Body of pancreas (tissue), 4 donors: ENCODE measurements at regions not wholly inside any gene's neighbourhood (a gene's known extent, or its start where the extent isn't known, plus 50 kb on each side); places are given as distances from the start of the nearest gene placed in this dataset.

Source experiments
- ATAC-seq: fragments of 150-250 bp; one replicate; pipeline ENCODE4 v1.9.1; 2016
- DNase-seq, 4 donors: peaks; one replicate each; pipeline ENCODE4 v3.0.0-alpha.2; 2019
- H3K27ac ChIP-seq, 4 donors: fragments of 200-600 bp; sonication (generic); 1 replicate in 3 of 4; 2 replicates in 1 of 4; pipeline versions ENCODE4 v1.5.1 to v1.6.1; 2016 to 2019; ENCODE audit warnings: mild to moderate bottlenecking in 1 of 4, mixed read lengths in 1 of 4, moderate library complexity in 1 of 4
- H3K27me3 ChIP-seq, 2 donors: fragments of 200-600 bp; sonication (generic); one replicate each; pipeline ENCODE4 v1.6.0; 2016; ENCODE audit warnings: mild to moderate bottlenecking in 1 of 2
- H3K36me3 ChIP-seq, 2 donors: fragments of 200-600 bp; sonication (generic); replicated peaks in 1 of 2; 2 replicates each; pipeline ENCODE4 v1.5.1; 2016; ENCODE audit warnings: low read depth in 2 of 2; ENCODE audit not compliant: insufficient read depth in 1 of 2
- H3K4me1 ChIP-seq: fragments of 200-600 bp; sonication (generic); one replicate; pipeline ENCODE4 v1.6.0; 2016
- H3K4me3 ChIP-seq, 2 donors: fragments of 200-600 bp; sonication (generic); 1 replicate in 1 of 2; 2 replicates in 1 of 2; pipeline ENCODE4 v1.5.1; 2016 to 2019
- H3K9me3 ChIP-seq, 3 donors: fragments of 200-600 bp; sonication (generic); 1 replicate in 2 of 3; 2 replicates in 1 of 3; pipeline ENCODE4 v1.5.1; 2016
- CTCF ChIP-seq, 7 experiments: fragments of 450-650 bp in 4 of 7; fragments of 200-600 bp in 3 of 7; sonication (generic) in 3 of 7; IDR thresholded peaks; one replicate each; pipeline ENCODE4 v1.5.1; 2016 to 2019; ENCODE audit warnings: antibody characterized with exemption in 7 of 7
- POLR2A ChIP-seq, 3 donors: fragments of 450-650 bp; IDR thresholded peaks; one replicate each; pipeline ENCODE4 v1.6.1; 2016; ENCODE audit warnings: antibody characterized with exemption in 3 of 3, mild to moderate bottlenecking in 2 of 3
- WGBS, 2 donors: methylation state at CpG; one replicate each; pipeline ENCODE4 v1.1.5; 2017; 5-methylcytosine and 5-hydroxymethylcytosine counted together
- intact Hi-C: fragments of 100-400 bp; cut with DNase I; formaldehyde crosslinking; loops from one replicate; pipeline ENCODE4 v1.15.1; 2023

DNA sequence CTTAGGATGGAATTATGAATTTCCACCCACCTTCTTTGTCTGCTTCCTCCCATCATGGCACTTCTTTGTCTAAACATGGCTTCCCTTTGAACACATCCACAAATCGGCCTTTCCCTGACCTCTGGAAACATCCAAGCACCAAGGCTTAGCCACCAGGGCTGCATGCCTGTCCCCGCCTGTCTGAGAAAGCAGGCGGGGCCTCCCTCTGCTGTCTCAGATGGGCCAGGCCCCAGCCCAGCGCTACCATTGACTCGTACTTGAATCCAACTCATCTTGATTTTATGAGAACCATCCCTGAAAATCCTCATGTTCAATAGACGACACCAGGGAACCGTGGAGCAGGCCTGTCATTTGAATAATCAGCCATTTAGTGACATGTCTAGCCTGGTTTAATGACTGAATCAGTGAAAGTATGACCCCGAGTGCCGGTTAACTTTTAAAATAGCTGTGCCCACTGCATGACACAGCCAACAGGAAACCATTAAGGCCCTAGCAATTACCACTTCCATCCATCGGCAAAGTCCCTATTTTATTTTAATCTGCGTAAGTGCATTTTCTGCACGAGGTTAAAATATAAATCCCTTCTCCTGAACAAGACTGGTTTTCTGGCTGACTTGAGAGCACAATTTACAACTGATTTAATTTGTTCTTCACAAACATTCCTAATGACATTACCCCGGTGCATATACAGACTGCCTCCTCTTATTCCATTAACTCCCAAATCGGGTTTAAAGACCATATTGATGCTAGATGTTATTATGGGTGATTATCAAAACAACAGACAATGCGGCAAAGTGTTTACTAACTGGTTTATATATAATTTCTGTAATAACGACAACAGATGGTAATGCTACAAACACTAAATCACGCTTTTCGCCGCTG lies 194.7 kb downstream of the BUB3 start:
- no peaks in the 10 kb centered on the region for H3K9me3 ChIP-seq
- no peaks in the 10 kb centered on the region for H3K27me3 ChIP-seq
- H3K4me1 ChIP-seq = no peaks in the 10 kb centered on the region
- no peak overlapping the region for H3K27ac ChIP-seq
- intact Hi-C loops = no loop called here
- DNase-seq = no peak
- no peak for TF ChIP-seq POLR2A (IDR thresholded peaks at IDR 0.05)
- no peak for TF ChIP-seq CTCF (IDR thresholded peaks at IDR 0.05)
- no peak overlapping the region for H3K4me3 ChIP-seq
- 83 to 87% methylated on average over 19 of the region's 19 CpGs for WGBS, 2 donors
- no peaks in the 10 kb centered on the region for H3K36me3 ChIP-seq
- ATAC-seq = no peak

GRCh38 chr10:123351715-123352114 lies 197.5 kb downstream of the BUB3 start:
- Histone ChIP-seq H3K27ac (no peak overlapping the region), H3K9me3 (no peaks in the 10 kb centered on the region), H3K27me3 (no peaks in the 10 kb centered on the region), H3K4me3 (no peak overlapping the region), H3K36me3 (no peaks in the 10 kb centered on the region), H3K4me1 (no peaks in the 10 kb centered on the region)
- intact Hi-C loops = no loop called here
- no peak for ATAC-seq
- DNase-seq = no peak
- TF ChIP-seq POLR2A (IDR thresholded peaks at IDR 0.05) (no peak), CTCF (IDR thresholded peaks at IDR 0.05) (no peak)
- WGBS, 2 donors = 86 to 92% methylated on average over 10 to 17 of the region's 17 CpGs

DNA sequence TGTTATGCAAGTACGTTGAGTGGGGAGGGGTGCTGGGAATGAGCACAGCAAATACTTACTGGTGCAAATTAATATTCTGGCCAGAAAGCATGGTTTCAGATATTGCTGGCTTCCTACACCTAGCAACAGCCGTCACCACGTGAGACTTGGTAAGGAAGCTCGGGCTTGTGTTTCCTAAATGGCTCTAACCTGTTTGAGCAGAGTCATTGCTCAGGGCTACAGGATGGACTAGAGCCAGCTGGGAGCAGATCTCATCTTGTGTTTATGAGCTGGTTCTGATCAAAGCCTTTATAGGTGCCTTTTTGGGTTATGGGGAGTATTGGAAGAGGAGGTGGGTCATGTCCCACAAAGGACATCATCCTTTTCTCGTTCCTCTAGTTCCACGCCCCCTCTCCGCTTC lies 200.3 kb downstream of the BUB3 start:
- Histone ChIP-seq H3K4me3 (no peak overlapping the region), H3K27me3 (no peaks in the 10 kb centered on the region), H3K4me1 (no peaks in the 10 kb centered on the region), H3K36me3 (no peaks in the 10 kb centered on the region), H3K27ac (no peak overlapping the region), H3K9me3 (no peaks in the 10 kb centered on the region)
- intact Hi-C loops = no loop called here
- ATAC-seq (no peak), DNase-seq (no peak)
- TF ChIP-seq POLR2A (IDR thresholded peaks at IDR 0.05) (no peak), CTCF (IDR thresholded peaks at IDR 0.05) (no peak)
- WGBS, 2 donors = 53 to 81% methylated on average over 7 of the region's 7 CpGs

DNA sequence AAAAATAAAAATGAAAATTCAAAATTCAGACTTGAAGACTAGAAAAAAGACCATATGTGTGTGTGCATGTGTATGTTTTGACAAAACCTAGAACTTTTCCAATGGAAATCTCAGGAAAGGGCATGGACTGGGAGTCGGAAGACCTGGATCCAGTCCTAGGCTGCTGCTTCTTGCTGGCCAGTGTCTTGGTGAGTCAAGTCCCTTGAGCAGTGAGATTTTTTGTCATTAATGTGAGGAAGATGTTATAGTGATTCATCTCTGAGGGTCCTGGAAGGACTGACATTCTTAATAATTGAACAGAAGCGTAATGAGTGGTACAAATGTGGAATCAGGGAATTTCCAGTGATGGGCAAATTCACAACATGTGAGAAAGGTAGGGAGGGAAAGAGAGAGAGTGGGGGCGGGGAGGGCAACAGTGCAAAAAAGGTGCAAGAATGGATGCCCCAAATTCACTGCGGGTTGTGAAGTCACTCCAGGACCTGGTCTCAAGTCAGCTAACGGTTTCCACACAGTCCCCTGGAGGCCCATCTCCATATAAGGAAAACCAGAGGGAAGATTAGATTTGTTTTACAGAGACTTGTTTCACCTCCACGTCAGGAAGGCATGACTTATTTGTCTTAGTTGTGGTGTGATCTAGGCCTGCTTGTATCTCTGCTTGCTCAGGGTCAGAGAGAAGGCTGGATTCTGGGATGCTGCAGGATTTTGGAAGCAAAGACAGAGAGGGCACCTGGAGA lies 201.7 kb downstream of the BUB3 start:
- no peak for ATAC-seq
- Histone ChIP-seq H3K36me3 (no peaks in the 10 kb centered on the region), H3K27ac (no peak overlapping the region), H3K4me1 (no peaks in the 10 kb centered on the region), H3K4me3 (no peak overlapping the region), H3K27me3 (no peaks in the 10 kb centered on the region), H3K9me3 (no peaks in the 10 kb centered on the region)
- DNase-seq = no peak
- TF ChIP-seq CTCF (IDR thresholded peaks at IDR 0.05) = no peak
- no peak for TF ChIP-seq POLR2A (IDR thresholded peaks at IDR 0.05)
- 62% methylated on average over 6 of the region's 6 CpGs for WGBS, 2 donors
- intact Hi-C loops = no loop called here
